Cardiac muscle cell (in vitro differentiated cells and primary cell): ENCODE measurements at regions not wholly inside any gene's neighbourhood (a gene's known extent, or its start where the extent isn't known, plus 50 kb on each side); places are given as distances from the start of the nearest gene placed in this dataset.

Experiments
- DNase-seq, 2 donors: peaks; one replicate each; pipeline versions ENCODE4 v3.0.0 to v3.0.0-alpha.2; 2010 to 2017; ENCODE audit warnings: low read depth in 1 of 2, low spot score in 1 of 2
- H3K27ac ChIP-seq: fragments of 200-600 bp; sonication (generic); 2 replicates; pipeline ENCODE4 v1.5.1; 2016
- H3K27me3 ChIP-seq: fragments of 200-600 bp; sonication (generic); 2 replicates; pipeline ENCODE4 v1.6.0; 2016; ENCODE audit warnings: control low read depth
- H3K36me3 ChIP-seq: fragments of 200-600 bp; sonication (generic); 2 replicates; pipeline ENCODE4 v1.5.1; 2016; ENCODE audit warnings: control low read depth
- H3K4me1 ChIP-seq: fragments of 200-600 bp; sonication (generic); 2 replicates; pipeline ENCODE4 v1.8.1; 2017; ENCODE audit warnings: low read depth, mild to moderate bottlenecking, mixed run types
- H3K4me3 ChIP-seq: fragments of 200-600 bp; sonication (generic); 2 replicates; pipeline ENCODE4 v1.5.1; 2016; ENCODE audit warnings: mild to moderate bottlenecking
- H3K9me3 ChIP-seq: fragments of 200-600 bp; sonication (generic); 2 replicates; pipeline ENCODE4 v1.5.1; 2017; ENCODE audit warnings: low read depth, mild to moderate bottlenecking, control low read depth
- CTCF ChIP-seq: IDR thresholded peaks from 2 replicates; pipeline ENCODE4 v1.5.1; 2012; ENCODE audit warnings: low read depth, mild to moderate bottlenecking, low read length

GRCh38 chr1:88117597-88117996, 566.5 kb upstream of the PKN2 start:
- no peak for DNase-seq
- no peak for TF ChIP-seq CTCF
- Histone ChIP-seq H3K9me3 (no peaks in the 10 kb centered on the region), H3K27ac (no peak overlapping the region), H3K27me3 (no peaks in the 10 kb centered on the region), H3K36me3 (no peaks in the 10 kb centered on the region), H3K4me3 (no peak overlapping the region), H3K4me1 (no peaks in the 10 kb centered on the region)

- no peak for DNase-seq
- no peaks in the 10 kb centered on the region for H3K9me3 ChIP-seq
- H3K36me3 ChIP-seq, result no peaks in the 10 kb centered on the region
- H3K4me1 ChIP-seq, result no peaks in the 10 kb centered on the region
- no peaks in the 10 kb centered on the region for H3K27me3 ChIP-seq
- no peak overlapping the region for H3K4me3 ChIP-seq
- H3K27ac ChIP-seq, result no peak overlapping the region
- no peak for TF ChIP-seq CTCF
Observed at GRCh38 chr1:88118176-88118845, 565.8 kb upstream of the PKN2 start.

GRCh38 chr1:88124614-88125013, 559.5 kb upstream of the PKN2 start:
- Histone ChIP-seq H3K4me1 (no peaks in the 10 kb centered on the region), H3K27ac (no peak overlapping the region), H3K36me3 (no peaks in the 10 kb centered on the region), H3K4me3 (no peak overlapping the region), H3K9me3 (no peaks in the 10 kb centered on the region), H3K27me3 (no peaks in the 10 kb centered on the region)
- TF ChIP-seq CTCF, result no peak
- DNase-seq, result no peak

- H3K4me1 ChIP-seq, result no peaks in the 10 kb centered on the region
- H3K4me3 ChIP-seq, result no peak overlapping the region
- H3K27ac ChIP-seq, result no peak overlapping the region
- H3K9me3 ChIP-seq, result no peaks in the 10 kb centered on the region
- DNase-seq, result no peak
- H3K36me3 ChIP-seq, result no peaks in the 10 kb centered on the region
- no peaks in the 10 kb centered on the region for H3K27me3 ChIP-seq
- no peak for TF ChIP-seq CTCF
Observed at GRCh38 chr1:88126467-88126866, 557.6 kb upstream of the PKN2 start.

- H3K36me3 ChIP-seq, result no peaks in the 10 kb centered on the region
- no peak overlapping the region for H3K27ac ChIP-seq
- DNase-seq, result no peak
- H3K27me3 ChIP-seq, result no peaks in the 10 kb centered on the region
- TF ChIP-seq CTCF, result no peak
- H3K9me3 ChIP-seq, result no peaks in the 10 kb centered on the region
- H3K4me3 ChIP-seq, result no peak overlapping the region
- H3K4me1 ChIP-seq, result no peaks in the 10 kb centered on the region
Observed at GRCh38 chr1:88133991-88134390, 550.1 kb upstream of the PKN2 start.
